Activated CD8-positive, alpha-beta memory T cell treated with anti-CD3 and anti-CD28 coated beads, Interleukin-2, amount 50 U/mL, for 24 hours (primary cell): ENCODE measurements at regions not wholly inside any gene's neighbourhood (a gene's known extent, or its start where the extent isn't known, plus 50 kb on each side); places are given as distances from the start of the nearest gene placed in this dataset.
"Not testable (repeated sequence)": the region's sequence is repeated elsewhere in the genome, so short reads cannot be mapped to it uniquely, and the experiment has no call there.

Experiments
- DNase-seq: peaks from one replicate; pipeline ENCODE4 v3.0.0-alpha.2; 2020; ENCODE audit errors: extremely low read depth

- DNase-seq = no peak
Measured at GRCh38 chr6:7016226-7016625, 91.5 kb upstream of the RREB1 start.

- DNase-seq = no peak
Measured at GRCh38 chr6:7021301-7021700, 86.5 kb upstream of the RREB1 start.

GRCh38 chr6:7025861-7026260 lies 81.9 kb upstream of the RREB1 start:
- DNase-seq = no peak

- not testable (repeated sequence) for DNase-seq
Measured at GRCh38 chr6:7028963-7029362, 78.8 kb upstream of the RREB1 start.

GRCh38 chr6:7030968-7031367 lies 76.8 kb upstream of the RREB1 start:
- DNase-seq = not testable (repeated sequence)

- DNase-seq = no peak
Measured at GRCh38 chr6:7033202-7033601, 74.6 kb upstream of the RREB1 start.

GRCh38 chr6:7034055-7034454 lies 73.7 kb upstream of the RREB1 start:
- DNase-seq = no peak

GRCh38 chr6:7035837-7036249 lies 71.9 kb upstream of the RREB1 start:
- no peak for DNase-seq

GRCh38 chr6:7041511-7042026 lies 66.2 kb upstream of the RREB1 start:
- DNase-seq = no peak

GRCh38 chr6:7042056-7042653 lies 65.6 kb upstream of the RREB1 start:
- no peak for DNase-seq

- DNase-seq = no peak
Measured at GRCh38 chr6:7042654-7043545, 64.9 kb upstream of the RREB1 start.

GRCh38 chr6:7045331-7045730 lies 62.4 kb upstream of the RREB1 start:
- DNase-seq = no peak

GRCh38 chr6:7045746-7046145 lies 62.0 kb upstream of the RREB1 start:
- no peak for DNase-seq

GRCh38 chr6:7047128-7047527 lies 60.6 kb upstream of the RREB1 start:
- DNase-seq = no peak

GRCh38 chr6:7047966-7048365 lies 59.8 kb upstream of the RREB1 start:
- DNase-seq = no peak

- no peak for DNase-seq
Measured at GRCh38 chr6:7048894-7049293, 58.9 kb upstream of the RREB1 start.

GRCh38 chr6:7050004-7050403 lies 57.8 kb upstream of the RREB1 start:
- DNase-seq = no peak

- no peak for DNase-seq
Measured at GRCh38 chr6:7050872-7051779, 56.6 kb upstream of the RREB1 start.

- DNase-seq = no peak
Measured at GRCh38 chr6:7051780-7052442, 55.9 kb upstream of the RREB1 start.

GRCh38 chr6:7052443-7053011 lies 55.2 kb upstream of the RREB1 start:
- DNase-seq = no peak

GRCh38 chr6:7053125-7053774 lies 54.5 kb upstream of the RREB1 start:
- DNase-seq = no peak
